ENCODE measurements at regions not wholly inside any gene's neighbourhood (a gene's known extent, or its start where the extent isn't known, plus 50 kb on each side); places are given as distances from the start of the nearest gene placed in this dataset.

DNA sequence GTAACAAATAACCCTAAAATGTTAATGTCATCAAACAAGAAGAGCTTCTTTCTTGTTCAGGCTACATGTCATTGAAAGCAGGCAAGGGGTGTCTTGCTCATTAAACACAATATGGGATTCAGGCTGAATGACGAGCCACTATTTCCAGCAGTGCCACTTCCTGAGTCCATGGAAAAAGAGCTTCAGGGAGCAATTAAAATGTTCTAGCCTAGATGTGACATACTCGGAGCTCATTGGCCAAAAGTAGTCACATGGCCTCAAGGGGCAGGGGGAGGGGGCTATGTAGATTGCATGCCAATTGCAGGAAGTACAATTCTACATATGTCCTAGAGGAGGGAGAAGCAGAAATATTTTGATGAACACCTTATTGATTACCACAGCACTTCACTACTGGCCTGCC lies 685.3 kb upstream of the ADGRL2 start:
- no peak for TF ChIP-seq POLR2AphosphoS5 (IDR thresholded peaks at IDR 0.05)
- TF ChIP-seq, protein P1, sequence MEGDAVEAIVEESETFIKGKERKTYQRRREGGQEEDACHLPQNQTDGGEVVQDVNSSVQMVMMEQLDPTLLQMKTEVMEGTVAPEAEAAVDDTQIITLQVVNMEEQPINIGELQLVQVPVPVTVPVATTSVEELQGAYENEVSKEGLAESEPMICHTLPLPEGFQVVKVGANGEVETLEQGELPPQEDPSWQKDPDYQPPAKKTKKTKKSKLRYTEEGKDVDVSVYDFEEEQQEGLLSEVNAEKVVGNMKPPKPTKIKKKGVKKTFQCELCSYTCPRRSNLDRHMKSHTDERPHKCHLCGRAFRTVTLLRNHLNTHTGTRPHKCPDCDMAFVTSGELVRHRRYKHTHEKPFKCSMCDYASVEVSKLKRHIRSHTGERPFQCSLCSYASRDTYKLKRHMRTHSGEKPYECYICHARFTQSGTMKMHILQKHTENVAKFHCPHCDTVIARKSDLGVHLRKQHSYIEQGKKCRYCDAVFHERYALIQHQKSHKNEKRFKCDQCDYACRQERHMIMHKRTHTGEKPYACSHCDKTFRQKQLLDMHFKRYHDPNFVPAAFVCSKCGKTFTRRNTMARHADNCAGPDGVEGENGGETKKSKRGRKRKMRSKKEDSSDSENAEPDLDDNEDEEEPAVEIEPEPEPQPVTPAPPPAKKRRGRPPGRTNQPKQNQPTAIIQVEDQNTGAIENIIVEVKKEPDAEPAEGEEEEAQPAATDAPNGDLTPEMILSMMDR (IDR thresholded peaks at IDR 0.05): no peak

All from breast epithelium (tissue), 3 donors.